H9 (cell line): ENCODE measurements at regions not wholly inside any gene's neighbourhood (a gene's known extent, or its start where the extent isn't known, plus 50 kb on each side); places are given as distances from the start of the nearest gene placed in this dataset.
"Not testable (repeated sequence)": the region's sequence is repeated elsewhere in the genome, so short reads cannot be mapped to it uniquely, and the experiment has no call there.

Source experiments
- DNase-seq: peaks from one replicate; pipeline ENCODE4 v3.0.0-alpha.2; 2017
- H2AFZ ChIP-seq: one replicate; pipeline ENCODE4 v1.6.1; 2013; ENCODE audit warnings: mild to moderate bottlenecking, low read length, control low read depth, moderate library complexity
- H2AK5ac ChIP-seq: 2 replicates; pipeline ENCODE4 v1.6.1; 2013; ENCODE audit warnings: low read length, control low read depth, mixed read lengths; ENCODE audit not compliant: insufficient read length
- H2BK120ac ChIP-seq: one replicate; pipeline ENCODE4 v1.6.1; 2013; ENCODE audit warnings: low read depth, mild to moderate bottlenecking, low read length, control low read depth, inconsistent platforms; ENCODE audit not compliant: poor library complexity, severe bottlenecking
- H2BK12ac ChIP-seq: 2 replicates; pipeline ENCODE4 v1.6.1; 2013; ENCODE audit warnings: low read length, control low read depth, mixed read lengths, low read depth; ENCODE audit not compliant: insufficient read length
- H2BK15ac ChIP-seq: 2 replicates; pipeline ENCODE4 v1.6.1; 2013; ENCODE audit warnings: low read depth, low read length, control low read depth
- H2BK20ac ChIP-seq: one replicate; pipeline ENCODE4 v1.6.1; 2013; ENCODE audit warnings: low read depth, mild to moderate bottlenecking, low read length, control low read depth, inconsistent platforms; ENCODE audit not compliant: poor library complexity, severe bottlenecking
- H2BK5ac ChIP-seq: 2 replicates; pipeline ENCODE4 v1.6.1; 2013; ENCODE audit warnings: low read length, control low read depth, mixed read lengths; ENCODE audit not compliant: insufficient read length
- H3K14ac ChIP-seq: 2 replicates; pipeline ENCODE4 v1.6.1; 2013; ENCODE audit warnings: low read length, control low read depth; ENCODE audit not compliant: insufficient read depth
- H3K18ac ChIP-seq: 2 replicates; pipeline ENCODE4 v1.6.1; 2013; ENCODE audit warnings: low read depth, mild to moderate bottlenecking, mixed read lengths, low read length, control low read depth; ENCODE audit not compliant: insufficient read length
- H3K23ac ChIP-seq: 2 replicates; pipeline ENCODE4 v1.6.1; 2013; ENCODE audit warnings: low read length, control low read depth, mixed read lengths, low read depth; ENCODE audit not compliant: insufficient read length
- H3K23me2 ChIP-seq: 2 replicates; pipeline ENCODE4 v1.6.1; 2013; ENCODE audit warnings: low read depth, mild to moderate bottlenecking, mixed read lengths, low read length, control low read depth; ENCODE audit not compliant: insufficient read length, poor library complexity, severe bottlenecking
- H3K27ac ChIP-seq: 2 replicates; pipeline ENCODE4 v1.5.1; 2013; ENCODE audit warnings: low read length, control low read depth, mixed read lengths, low read depth; ENCODE audit not compliant: insufficient read length
- H3K27me3 ChIP-seq: 2 replicates; pipeline ENCODE4 v1.6.1; 2013; ENCODE audit warnings: low read length, control low read depth, inconsistent platforms; ENCODE audit not compliant: insufficient read depth
- H3K4ac ChIP-seq: 2 replicates; pipeline ENCODE4 v1.6.1; 2013; ENCODE audit warnings: low read depth, mild to moderate bottlenecking, control low read depth, inconsistent platforms, low read length, moderate library complexity
- H3K4me1 ChIP-seq: 2 replicates; pipeline ENCODE4 v1.6.1; 2013; ENCODE audit warnings: low read length, control low read depth, inconsistent platforms; ENCODE audit not compliant: insufficient read depth
- H3K4me2 ChIP-seq: 2 replicates; pipeline ENCODE4 v1.6.1; 2013; ENCODE audit warnings: low read length, control low read depth, mixed read lengths; ENCODE audit not compliant: insufficient read length, insufficient read depth
- H3K56ac ChIP-seq: 2 replicates; pipeline ENCODE4 v1.6.1; 2013; ENCODE audit warnings: low read depth, mild to moderate bottlenecking, mixed read lengths, low read length, control low read depth; ENCODE audit not compliant: insufficient read length
- H3K79me1 ChIP-seq: 2 replicates; pipeline ENCODE4 v1.6.1; 2013; ENCODE audit warnings: low read depth, mild to moderate bottlenecking, moderate library complexity, low read length, control low read depth, inconsistent platforms; ENCODE audit not compliant: insufficient read depth, poor library complexity, severe bottlenecking
- H3K79me2 ChIP-seq: 2 replicates; pipeline ENCODE4 v1.6.1; 2013; ENCODE audit warnings: low read length, control low read depth, inconsistent platforms; ENCODE audit not compliant: insufficient read depth
- H3K9ac ChIP-seq: 2 replicates; pipeline ENCODE4 v1.6.1; 2013; ENCODE audit warnings: low read length, control low read depth, mixed read lengths; ENCODE audit not compliant: insufficient read length; ENCODE audit errors: extremely low read depth
- H3K9me3 ChIP-seq: one replicate; pipeline ENCODE4 v1.6.1; 2013; ENCODE audit warnings: low read depth, low read length, inconsistent platforms; ENCODE audit not compliant: control insufficient read depth
- H3T11ph ChIP-seq: one replicate; pipeline ENCODE4 v1.6.1; 2013; ENCODE audit warnings: mild to moderate bottlenecking, low read length, control low read depth, inconsistent platforms
- H4K20me1 ChIP-seq: one replicate; pipeline ENCODE4 v1.6.1; 2013; ENCODE audit not compliant: control insufficient read depth, insufficient read length, insufficient read depth
- H4K5ac ChIP-seq: 2 replicates; pipeline ENCODE4 v1.6.1; 2013; ENCODE audit warnings: low read depth, mild to moderate bottlenecking, mixed read lengths, low read length, control low read depth; ENCODE audit not compliant: insufficient read length
- H4K8ac ChIP-seq: replicated peaks from 2 replicates; pipeline ENCODE4 v1.6.1; 2013; ENCODE audit warnings: low read length, control low read depth, mixed read lengths, low read depth; ENCODE audit not compliant: insufficient read length
- H4K91ac ChIP-seq: 2 replicates; pipeline ENCODE4 v1.6.1; 2013; ENCODE audit warnings: low read depth, mild to moderate bottlenecking, moderate library complexity, mixed read lengths, low read length, control low read depth; ENCODE audit not compliant: insufficient read length
- H3K27ac Mint-ChIP-seq, 3 experiments: 2 replicates in 2 of 3; 3 replicates in 1 of 3; pipeline ENCODE4 v1.8.0; 2020 to 2021; ENCODE audit warnings: mixed read lengths in 3 of 3, mild to moderate bottlenecking in 1 of 3, moderate library complexity in 1 of 3
- H3K27me3 Mint-ChIP-seq: 2 replicates; pipeline ENCODE4 v1.8.0; 2021; ENCODE audit warnings: low read depth, mild to moderate bottlenecking, moderate library complexity, mixed read lengths
- H3K36me3 Mint-ChIP-seq, 3 experiments: 2 replicates in 2 of 3; 3 replicates in 1 of 3; pipeline ENCODE4 v1.8.0; 2020 to 2021; ENCODE audit warnings: low read depth in 3 of 3, mixed read lengths in 3 of 3; ENCODE audit not compliant: insufficient read depth in 1 of 3
- H3K4me1 Mint-ChIP-seq, 2 experiments: 2 replicates each; pipeline ENCODE4 v1.8.0; 2020; ENCODE audit warnings: mixed read lengths in 2 of 2
- H3K4me3 Mint-ChIP-seq, 2 experiments: 2 replicates in 1 of 2; 3 replicates in 1 of 2; pipeline ENCODE4 v1.8.0; 2020 to 2021; ENCODE audit warnings: mild to moderate bottlenecking in 2 of 2, mixed read lengths in 2 of 2, moderate library complexity in 1 of 2
- H3K9me3 Mint-ChIP-seq, 2 experiments: 2 replicates in 1 of 2; 3 replicates in 1 of 2; pipeline ENCODE4 v1.8.0; 2020; ENCODE audit warnings: mild to moderate bottlenecking in 2 of 2, mixed read lengths in 2 of 2, moderate library complexity in 1 of 2
- WGBS: extraction: QIAGEN DNeasy Blood & Tissue Kit; methylation state at CpG from one replicate; pipeline ENCODE4 v1.1.7; 2013; ENCODE audit warnings: missing lambda C conversion rate, low lambda C conversion rate, mixed read lengths; ENCODE audit not compliant: insufficient read length; ENCODE audit errors: extremely low coverage; 5-methylcytosine and 5-hydroxymethylcytosine counted together

DNA sequence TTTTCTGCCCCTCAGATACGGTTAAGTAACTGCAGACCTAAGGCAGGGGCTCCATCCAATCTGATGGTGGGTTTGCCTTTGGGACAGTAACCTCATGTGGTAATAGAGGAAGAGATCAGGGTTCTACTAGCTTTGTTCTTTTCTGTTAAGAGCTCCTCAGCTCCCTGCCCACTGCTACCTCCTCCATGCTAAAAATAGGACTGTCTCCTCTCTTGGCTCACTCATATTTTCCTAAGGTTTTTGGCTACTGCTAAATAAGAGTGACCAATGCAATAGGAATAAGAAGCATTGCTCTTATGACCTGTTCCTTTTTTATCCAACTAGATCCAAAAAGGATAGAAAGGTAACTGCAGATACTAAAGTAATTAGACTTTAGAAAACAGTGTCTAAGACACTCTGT lies 99.6 kb downstream of the THSD1 start:
- H4K20me1 ChIP-seq, H3K27ac ChIP-seq, H3K4me2 ChIP-seq, H3K79me1 ChIP-seq, H3K27ac Mint-ChIP-seq, H2BK12ac ChIP-seq, H3K23me2 ChIP-seq, H2AK5ac ChIP-seq, H3K9ac ChIP-seq, H3K4me3 Mint-ChIP-seq, H3K27me3 Mint-ChIP-seq, H3K56ac ChIP-seq, H4K91ac ChIP-seq, H2BK15ac ChIP-seq, H3K4me1 ChIP-seq, H3K18ac ChIP-seq, H3K9me3 ChIP-seq, H3K4ac ChIP-seq, DNase-seq, H2AFZ ChIP-seq, H3K4me1 Mint-ChIP-seq, H4K8ac ChIP-seq, H2BK120ac ChIP-seq, H3K79me2 ChIP-seq, H3T11ph ChIP-seq, H3K23ac ChIP-seq, H4K5ac ChIP-seq, H2BK5ac ChIP-seq, H3K27me3 ChIP-seq, H3K14ac ChIP-seq, H2BK20ac ChIP-seq: not testable (repeated sequence)
- Mint-ChIP-seq H3K36me3 (peaks cover 7 to 17% (median 10%) of the 10 kb centered on the region in 3 experiments; a peak in 5 of 7 replicates), H3K9me3 (peaks cover 27% of the 10 kb centered on the region in 2 experiments)
- WGBS, result no CpG with 5 or more reads among the region's 1 CpG

DNA sequence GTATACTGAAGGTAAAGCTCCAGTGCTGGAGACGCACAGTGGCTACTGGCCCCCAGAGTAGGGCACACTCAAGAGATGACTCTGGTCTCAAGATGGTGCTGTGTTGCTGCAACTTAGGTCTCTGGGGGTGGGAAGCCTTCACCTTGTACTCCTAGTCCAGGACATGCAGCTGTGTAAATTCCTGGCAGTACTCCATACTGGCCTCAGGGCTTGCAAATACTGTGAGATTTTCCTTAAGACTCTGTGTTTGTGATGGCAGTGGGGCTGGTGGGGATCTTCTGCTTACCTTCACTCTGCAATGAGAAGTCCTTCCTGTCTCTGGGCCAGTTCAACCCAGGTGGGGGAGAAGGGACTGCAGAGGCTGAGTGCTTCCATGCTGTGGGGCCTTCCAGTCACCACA lies 102.9 kb downstream of the THSD1 start:
- not testable (repeated sequence) for H3K23ac ChIP-seq

More for the DNA sequence above, 102.9 kb downstream of the THSD1 start:
- H4K8ac ChIP-seq, H3K27me3 ChIP-seq, H3K18ac ChIP-seq, H3K23me2 ChIP-seq, H4K20me1 ChIP-seq, H3T11ph ChIP-seq, H4K5ac ChIP-seq, H2BK15ac ChIP-seq, H2BK120ac ChIP-seq, H3K79me1 ChIP-seq, H3K27ac Mint-ChIP-seq, H3K9ac ChIP-seq, H3K14ac ChIP-seq, H3K27me3 Mint-ChIP-seq, H3K36me3 Mint-ChIP-seq, H2BK12ac ChIP-seq, H3K4ac ChIP-seq, H2AK5ac ChIP-seq, H3K9me3 ChIP-seq, H3K4me2 ChIP-seq, H3K4me1 ChIP-seq, H2AFZ ChIP-seq, DNase-seq, H3K79me2 ChIP-seq, H3K56ac ChIP-seq, H3K4me3 Mint-ChIP-seq, H2BK5ac ChIP-seq, H4K91ac ChIP-seq, H3K27ac ChIP-seq, H2BK20ac ChIP-seq, H3K4me1 Mint-ChIP-seq: not testable (repeated sequence)
- peaks cover 8 to 13% of the 10 kb centered on the region in 2 experiments; a peak in 3 of 5 replicates for H3K9me3 Mint-ChIP-seq
- no CpG with 5 or more reads among the region's 1 CpG for WGBS
